OCI-LY7 (cell line): ENCODE measurements at regions not wholly inside any gene's neighbourhood (a gene's known extent, or its start where the extent isn't known, plus 50 kb on each side); places are given as distances from the start of the nearest gene placed in this dataset.

Source experiments
- BruUV-seq: library from RNA; stranded (reverse); fragments of 400-500 nt; replicated peaks from 2 replicates; lab custom pipeline; 2021; lab: Mats Ljungman, UMichigan
- CTCF ChIA-PET: fragments of 300-600 bp; sonication (Branson Sonifier 250); formaldehyde crosslinking; loops from one replicate; lab custom pipeline; 2022; ENCODE audit warnings: antibody characterized with exemption; ENCODE audit not compliant: unreplicated experiment; lab: Charles Lee
- POLR2A ChIA-PET: fragments of 300-600 bp; sonication (Branson Sonifier 250); formaldehyde crosslinking; loops from one replicate; lab custom pipeline; 2022; ENCODE audit warnings: antibody characterized with exemption; lab: Charles Lee
- DNase-seq: peaks from one replicate; pipeline ENCODE4 v3.0.0-alpha.2; 2015; ENCODE audit warnings: low spot score
- H2AFZ ChIP-seq: fragments of 200-600 bp; sonication (generic), shearing (Covaris generic); 2 replicates; pipeline ENCODE4 v1.6.1; 2014; ENCODE audit warnings: mild to moderate bottlenecking, antibody characterized with exemption, low read length, moderate library complexity
- H3K27ac ChIP-seq: fragments of 200-600 bp; sonication (generic); 2 replicates; pipeline ENCODE4 v1.5.1; 2014; ENCODE audit warnings: mixed run types, low read depth, mild to moderate bottlenecking, moderate library complexity, low read length, inconsistent platforms; ENCODE audit not compliant: poor library complexity, severe bottlenecking
- H3K36me3 ChIP-seq: fragments of 200-600 bp; sonication (generic); 2 replicates; pipeline ENCODE4 v1.6.1; 2014; ENCODE audit warnings: mild to moderate bottlenecking, antibody characterized with exemption, low read length, moderate library complexity, mixed read lengths; ENCODE audit not compliant: insufficient read depth
- H3K4me1 ChIP-seq: fragments of 200-600 bp; sonication (generic); 2 replicates; pipeline ENCODE4 v1.5.1; 2014; ENCODE audit warnings: mild to moderate bottlenecking, low read length; ENCODE audit not compliant: insufficient read depth, poor library complexity, severe bottlenecking
- H3K4me2 ChIP-seq: fragments of 200-600 bp; sonication (generic); 2 replicates; pipeline ENCODE4 v1.6.1; 2014; ENCODE audit warnings: mild to moderate bottlenecking, low read length
- H3K4me3 ChIP-seq: fragments of 200-600 bp; sonication (generic); 2 replicates; pipeline ENCODE4 v1.5.1; 2014; ENCODE audit warnings: mild to moderate bottlenecking, low read depth, low read length; ENCODE audit not compliant: poor library complexity, severe bottlenecking
- H3K79me2 ChIP-seq: fragments of 200-600 bp; sonication (generic); 2 replicates; pipeline ENCODE4 v1.6.1; 2016; ENCODE audit warnings: low read depth, mild to moderate bottlenecking, low read length, moderate library complexity, mixed read lengths; ENCODE audit not compliant: insufficient read depth
- H3K9me2 ChIP-seq: fragments of 200-600 bp; sonication (generic); 2 replicates; pipeline ENCODE4 v1.6.1; 2016; ENCODE audit warnings: mild to moderate bottlenecking, low read length, mixed read lengths; ENCODE audit not compliant: insufficient read depth
- H3K9me3 ChIP-seq: fragments of 200-600 bp; sonication (generic); 2 replicates; pipeline ENCODE4 v1.6.1; 2014; ENCODE audit warnings: mild to moderate bottlenecking, mixed run types, low read length, mixed read lengths
- H4K20me1 ChIP-seq: fragments of 200-600 bp; sonication (generic); 2 replicates; pipeline ENCODE4 v1.6.1; 2014; ENCODE audit warnings: mild to moderate bottlenecking, antibody characterized with exemption, low read length, moderate library complexity, mixed read lengths; ENCODE audit not compliant: insufficient read depth
- CTCF ChIP-seq: fragments of 200-600 bp; sonication (generic); conservative IDR thresholded peaks from 2 replicates; pipeline ENCODE4 v1.5.1; 2014; ENCODE audit warnings: mild to moderate bottlenecking, antibody characterized with exemption, low read length, moderate library complexity, mixed read lengths
- EZH2phosphoT487 ChIP-seq: fragments of 200-600 bp; sonication (generic); IDR thresholded peaks from 2 replicates; pipeline ENCODE4 v1.6.1; 2018; ENCODE audit warnings: low read depth, borderline replicate concordance, mild to moderate bottlenecking, mixed run types, antibody characterized with exemption, low read length, moderate library complexity, mixed read lengths
- intact Hi-C: fragments of 100-400 bp; cut with micrococcal nuclease; formaldehyde crosslinking; loops from one replicate; pipeline ENCODE4 v1.10.0; 2022; ENCODE audit not compliant: unreplicated experiment

DNA sequence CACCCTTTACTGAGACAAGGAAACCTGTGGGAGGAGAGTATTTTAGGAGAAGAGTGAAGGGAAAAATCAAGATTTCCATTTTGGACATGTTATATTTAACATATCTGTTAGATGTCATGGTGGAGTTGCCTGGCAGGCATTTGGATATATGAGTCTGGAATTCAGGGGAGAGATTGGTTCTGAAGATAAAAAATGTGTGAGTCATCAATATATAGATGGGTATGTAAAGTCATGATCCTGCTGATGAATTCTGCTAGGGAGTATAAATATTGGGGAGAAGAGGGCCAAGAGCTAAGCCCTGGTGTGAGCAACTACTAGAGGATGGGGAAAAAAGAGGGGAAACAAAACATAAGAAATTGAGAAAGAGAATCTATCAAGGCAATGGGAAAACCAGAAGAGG, 151.3 kb upstream of the SOX9 start:
- no peaks in the 10 kb centered on the region for H4K20me1 ChIP-seq
- no peaks in the 10 kb centered on the region for H3K79me2 ChIP-seq
- intact Hi-C loops, result no loop called here
- H3K36me3 ChIP-seq, result no peaks in the 10 kb centered on the region
- H3K9me3 ChIP-seq, result no peaks in the 10 kb centered on the region
- POLR2A ChIA-PET, result interaction anchor here (0.7 kb wide), 1 partner anchor 11 kb away, joined by 3 read pairs; no protein-coding TSS in a partner anchor
- no TSS peak for BruUV-seq
- H2AFZ ChIP-seq, result no peak overlapping the region
- no peaks in the 10 kb centered on the region for H3K4me1 ChIP-seq
- no peak overlapping the region for H3K4me2 ChIP-seq
- CTCF ChIA-PET, result no interaction called here
- H3K4me3 ChIP-seq, result no peak overlapping the region
- no peaks in the 10 kb centered on the region for H3K9me2 ChIP-seq
- no peak for TF ChIP-seq EZH2phosphoT487
- TF ChIP-seq CTCF, result no peak
- H3K27ac ChIP-seq, result no peak overlapping the region
- DNase-seq, result no peak

DNA sequence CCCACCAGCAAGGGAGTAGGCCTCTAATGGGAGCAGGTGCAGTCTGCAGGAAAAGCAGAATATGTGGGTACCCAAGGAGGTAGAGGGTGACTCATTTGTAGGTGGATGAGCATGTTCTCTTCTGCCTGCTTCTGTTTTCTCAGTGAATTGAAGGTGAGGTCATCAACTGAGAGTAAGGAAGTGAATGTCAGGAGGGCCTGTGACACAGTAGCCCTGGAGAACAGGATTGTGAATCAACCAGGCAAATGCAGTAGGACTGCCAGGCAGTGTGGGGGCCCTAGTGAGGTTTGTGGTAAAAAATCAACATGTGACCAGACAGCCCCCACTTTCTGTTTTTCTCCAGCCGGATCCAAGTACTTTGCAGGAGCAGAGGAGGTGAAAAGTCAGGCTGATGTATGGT, 150.5 kb upstream of the SOX9 start:
- Histone ChIP-seq H3K4me2 (no peak overlapping the region), H3K4me1 (no peaks in the 10 kb centered on the region), H4K20me1 (no peaks in the 10 kb centered on the region), H3K4me3 (no peak overlapping the region), H3K79me2 (no peaks in the 10 kb centered on the region), H3K27ac (no peak overlapping the region), H3K36me3 (no peaks in the 10 kb centered on the region), H2AFZ (no peak overlapping the region), H3K9me2 (no peaks in the 10 kb centered on the region), H3K9me3 (no peaks in the 10 kb centered on the region)
- TF ChIP-seq CTCF (no peak), EZH2phosphoT487 (no peak)
- ChIA-PET POLR2A (no interaction called here), CTCF (no interaction called here)
- intact Hi-C loops, result no loop called here
- no peak for DNase-seq
- BruUV-seq, result no TSS peak

- H3K27ac ChIP-seq, result no peak overlapping the region
- CTCF ChIA-PET, result no interaction called here
- H3K79me2 ChIP-seq, result no peaks in the 10 kb centered on the region
- intact Hi-C loops, result no loop called here
- DNase-seq, result no peak
- no peaks in the 10 kb centered on the region for H3K4me1 ChIP-seq
- H3K9me2 ChIP-seq, result no peaks in the 10 kb centered on the region
- H4K20me1 ChIP-seq, result no peaks in the 10 kb centered on the region
- H3K4me3 ChIP-seq, result no peak overlapping the region
- H3K36me3 ChIP-seq, result no peaks in the 10 kb centered on the region
- POLR2A ChIA-PET, result no interaction called here
- H3K4me2 ChIP-seq, result no peak overlapping the region
- H3K9me3 ChIP-seq, result no peaks in the 10 kb centered on the region
- no TSS peak for BruUV-seq
- no peak for TF ChIP-seq EZH2phosphoT487
- H2AFZ ChIP-seq, result no peak overlapping the region
These were observed 146.8 kb upstream of the SOX9 start for GRCh38 chr17:71974051-71974450.
